Erythroblast (primary cell): ENCODE measurements at regions not wholly inside any gene's neighbourhood (a gene's known extent, or its start where the extent isn't known, plus 50 kb on each side); places are given as distances from the start of the nearest gene placed in this dataset.
"Not testable (repeated sequence)": the region's sequence is repeated elsewhere in the genome, so short reads cannot be mapped to it uniquely, and the experiment has no call there.

ENCODE experiments used
- DNase-seq, 2 experiments: peaks; one replicate each; lab custom pipeline; 2025; lab: John Stamatoyannopoulos, UW
- GATA1 ChIP-seq: IDR thresholded peaks from 2 replicates; pipeline ENCODE4 v1.6.1; 2011; ENCODE audit warnings: low read depth, mild to moderate bottlenecking, control low read depth, low read length, moderate library complexity
- POLR2A ChIP-seq: IDR thresholded peaks from 2 replicates; pipeline ENCODE4 v1.6.1; 2011; ENCODE audit warnings: mild to moderate bottlenecking, low read length

DNA sequence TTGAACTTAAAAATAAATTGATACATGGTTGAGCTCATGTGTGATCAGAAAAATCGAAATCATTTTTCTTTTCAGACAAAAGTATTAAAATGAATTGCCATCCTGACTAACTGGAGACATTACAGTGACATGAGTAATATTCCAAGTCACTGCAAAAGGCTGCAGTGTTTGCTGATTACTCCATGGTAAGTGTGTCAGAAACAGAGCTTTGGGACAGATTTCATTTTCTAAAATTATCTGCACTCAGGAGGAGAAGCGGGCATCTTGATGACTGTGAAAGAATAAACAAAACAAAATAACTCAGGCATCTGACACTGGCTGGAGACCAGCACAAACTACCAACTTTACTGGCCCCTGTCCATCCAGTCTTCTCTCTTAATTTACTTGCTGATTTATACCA, 312.3 kb upstream of the PIK3C3 start:
- DNase-seq = no peak
- TF ChIP-seq GATA1 = no peak
- no peak for TF ChIP-seq POLR2A

DNA sequence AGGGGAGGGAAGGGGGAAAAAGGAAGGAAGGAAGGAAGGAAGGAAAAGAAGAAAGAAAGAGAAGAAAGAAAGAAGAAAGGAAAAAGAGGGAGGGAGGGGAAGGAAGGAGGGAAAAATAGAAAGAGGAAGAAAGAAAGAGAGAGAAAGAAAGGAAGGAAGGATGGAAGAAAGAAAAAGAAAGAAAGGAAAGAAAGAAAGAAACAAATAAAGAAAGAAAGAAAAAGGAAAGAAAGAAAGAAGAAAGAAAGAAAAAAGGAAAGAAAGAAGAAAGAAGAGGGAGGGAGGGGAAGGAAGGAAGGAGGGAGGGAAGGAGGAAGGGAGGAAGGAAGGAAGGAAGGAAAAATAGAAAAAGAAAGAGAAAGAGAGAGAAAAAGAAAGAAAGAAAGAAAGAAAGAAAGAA, 315.8 kb upstream of the PIK3C3 start:
- DNase-seq = no peak
- TF ChIP-seq POLR2A = no peak
- TF ChIP-seq GATA1 = no peak

DNA sequence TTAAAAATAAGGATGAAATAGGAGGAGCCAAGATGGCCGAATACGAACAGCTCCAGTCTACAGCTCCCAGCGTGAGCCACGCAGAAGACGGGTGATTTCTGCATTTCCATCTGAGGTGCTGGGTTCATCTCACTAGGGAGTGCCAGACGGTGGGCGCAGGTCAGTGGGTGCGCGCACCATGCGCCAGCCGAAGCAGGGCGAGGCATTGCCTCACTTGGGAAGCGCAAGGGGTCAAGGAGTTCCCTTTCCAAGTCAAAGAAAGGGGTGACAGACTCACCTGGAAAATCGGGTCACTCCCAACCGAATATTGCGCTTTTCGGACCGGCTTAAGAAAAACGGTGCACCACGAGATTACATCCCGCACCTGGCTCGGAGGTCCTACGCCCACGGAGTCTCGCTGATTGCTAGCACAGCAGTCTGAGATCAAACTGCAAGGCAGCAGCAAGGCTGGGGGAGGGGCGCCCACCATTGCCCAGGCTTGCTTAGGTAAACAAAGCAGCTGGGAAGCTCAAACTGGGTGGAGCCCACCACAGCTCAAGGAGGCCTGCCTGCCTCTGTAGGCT, 323.2 kb upstream of the PIK3C3 start:
- not testable (repeated sequence) for DNase-seq

DNA sequence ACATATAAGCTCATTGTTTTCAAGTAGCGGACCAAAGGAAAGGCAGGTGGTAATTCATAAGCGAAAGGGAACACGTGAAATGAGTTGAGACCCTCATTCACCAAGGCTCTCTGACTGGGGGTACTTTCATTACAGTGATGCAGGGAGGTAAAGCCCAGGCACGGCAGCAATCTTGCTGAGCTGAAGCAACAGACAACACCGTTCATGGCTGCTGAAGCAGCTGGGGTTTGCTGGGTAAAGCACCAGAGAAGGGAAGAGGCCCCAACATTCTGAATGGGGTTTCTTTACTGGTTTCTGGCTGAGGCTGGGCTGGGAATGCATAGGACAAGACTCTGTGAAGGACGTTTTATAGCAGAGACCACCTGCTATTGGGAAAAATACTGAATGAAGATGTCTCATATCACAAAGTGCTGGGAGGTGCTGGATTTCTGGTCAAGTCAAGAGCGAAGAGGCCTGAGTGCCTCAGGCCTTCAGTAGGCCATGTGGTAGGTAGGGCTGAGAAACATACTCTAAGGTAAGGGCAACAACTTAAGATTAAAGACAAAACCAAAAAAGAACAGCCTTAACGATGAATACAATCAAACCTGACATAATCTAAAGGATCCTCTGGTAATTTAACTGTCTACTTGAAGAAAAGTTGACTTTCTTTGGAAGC, 324.7 kb upstream of the PIK3C3 start:
- TF ChIP-seq POLR2A (no peak), GATA1 (no peak)
- DNase-seq = no peak

DNA sequence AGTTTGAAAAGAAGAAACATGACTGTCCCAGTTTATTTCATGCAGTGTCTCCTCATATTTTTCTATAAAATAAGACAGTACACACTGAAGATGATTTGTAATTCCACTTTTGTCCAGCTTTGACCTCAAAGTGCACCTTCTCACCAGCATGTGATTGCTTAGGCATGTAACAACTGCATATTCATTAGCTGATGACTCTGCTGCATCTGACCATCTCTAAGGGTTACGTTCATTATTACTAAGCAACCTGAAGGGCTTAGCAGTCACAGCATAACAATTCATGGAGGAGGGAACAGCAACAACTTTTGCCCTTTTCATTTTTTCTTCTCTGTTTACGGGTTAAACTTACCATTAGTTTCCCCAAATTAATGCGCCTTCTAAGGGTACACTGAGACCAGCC, 330.6 kb upstream of the PIK3C3 start:
- DNase-seq = no peak
- TF ChIP-seq GATA1 (no peak), POLR2A (no peak)

DNA sequence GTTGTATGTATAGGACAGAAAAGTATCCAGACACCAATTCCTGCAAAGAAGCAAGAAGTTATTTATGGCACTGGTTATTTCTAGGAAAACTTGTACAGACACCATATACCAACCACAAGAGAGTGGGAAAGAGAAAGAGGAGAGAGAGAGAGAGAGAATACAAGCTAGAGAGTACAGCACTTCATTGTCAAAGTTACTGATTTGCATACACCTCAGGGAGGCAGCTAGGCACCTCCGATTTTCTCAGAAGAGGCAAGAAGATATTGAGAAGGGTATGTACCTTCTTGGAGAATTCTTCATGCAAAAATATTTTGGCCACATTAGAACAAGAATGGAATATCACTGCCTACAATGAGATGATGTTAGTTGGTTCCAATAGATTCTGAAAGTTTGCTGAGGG, 333.9 kb upstream of the PIK3C3 start:
- TF ChIP-seq POLR2A (no peak), GATA1 (no peak)
- DNase-seq = no peak

DNA sequence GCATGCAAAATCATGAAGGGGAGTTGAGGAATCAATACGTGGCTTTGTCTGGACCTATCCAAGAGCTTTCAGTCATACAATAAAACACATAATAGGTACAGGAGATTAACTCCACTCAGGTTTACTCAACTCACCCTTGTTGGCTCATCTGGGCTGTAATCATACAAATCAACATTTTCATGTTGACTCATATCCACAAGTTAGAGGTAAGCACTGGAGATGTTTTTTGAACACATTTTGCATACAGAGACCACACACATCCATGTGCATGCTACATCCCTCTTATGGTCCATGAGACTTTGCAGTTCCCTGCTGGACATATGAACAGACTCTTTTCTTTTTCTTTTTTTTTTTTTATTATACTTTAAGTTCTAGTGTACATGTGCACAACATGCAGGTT, 336.9 kb upstream of the PIK3C3 start:
- no peak for DNase-seq
- no peak for TF ChIP-seq GATA1

DNA sequence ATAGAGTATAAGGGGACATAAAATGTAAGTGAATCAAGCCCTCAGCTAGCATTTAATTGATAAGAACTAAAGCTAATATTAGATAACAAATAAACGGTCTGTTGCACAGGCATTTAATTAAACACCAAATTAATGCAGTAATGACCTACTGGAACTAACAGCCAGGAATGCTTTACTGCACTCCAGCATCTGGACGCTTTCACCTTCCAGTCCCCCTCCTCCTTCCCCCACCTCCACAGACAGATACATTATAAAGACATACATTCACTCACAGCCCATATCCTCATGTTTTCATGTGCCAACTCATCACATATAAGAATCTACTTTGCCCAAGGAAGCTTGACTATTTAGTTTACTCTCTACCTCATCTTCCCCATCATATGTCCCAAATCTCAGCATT, 337.4 kb upstream of the PIK3C3 start:
- DNase-seq = no peak
- TF ChIP-seq GATA1 = no peak
- TF ChIP-seq POLR2A = no peak

DNA sequence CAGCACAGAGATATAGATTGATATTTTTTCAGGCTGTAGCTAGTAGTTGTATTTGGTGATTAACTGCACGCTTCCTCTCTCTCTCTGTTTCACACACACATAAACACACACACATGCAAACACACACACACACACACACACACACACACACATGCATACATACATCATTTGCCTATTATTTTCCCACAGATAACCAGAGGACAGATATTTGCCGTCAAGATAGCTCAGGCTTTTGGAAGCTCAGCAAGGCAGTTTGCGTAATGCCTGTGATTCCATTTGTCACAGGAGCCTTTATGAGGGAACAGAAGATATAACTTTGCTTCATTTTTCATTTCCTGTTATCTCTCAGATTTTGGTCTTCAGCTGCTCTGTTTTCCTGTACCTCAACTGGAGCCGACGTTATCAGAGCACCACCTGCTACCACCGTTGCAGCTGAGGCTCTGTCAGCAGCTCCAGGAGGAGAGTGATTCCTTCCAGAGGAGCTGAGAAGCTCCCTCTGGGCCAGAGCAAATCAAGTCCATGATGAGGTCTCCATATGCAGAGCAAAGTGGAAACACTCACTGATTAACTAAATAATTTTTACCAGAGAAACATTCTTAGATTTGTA, 341.9 kb upstream of the PIK3C3 start:
- TF ChIP-seq POLR2A = no peak
- no peak for TF ChIP-seq GATA1
- DNase-seq = no peak

DNA sequence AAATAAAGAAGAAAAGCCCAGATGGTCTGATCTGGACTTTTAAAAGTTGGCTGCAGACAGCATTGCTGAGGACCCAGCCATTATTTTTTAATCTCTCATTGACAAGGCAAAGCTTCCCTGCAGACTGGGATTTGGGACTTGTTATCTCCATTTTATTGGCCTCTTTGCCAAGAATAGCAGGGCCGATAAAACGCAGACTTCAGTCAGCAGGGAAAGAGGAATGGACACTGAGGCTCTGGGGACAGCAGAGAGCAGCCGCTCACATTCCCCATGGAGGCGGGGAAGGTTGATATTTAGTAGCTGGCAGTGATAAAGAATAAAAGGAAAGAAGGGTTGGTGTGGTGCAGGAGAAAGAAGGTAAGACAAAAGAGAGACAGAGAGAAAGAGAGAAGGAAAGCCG, 350.1 kb upstream of the PIK3C3 start:
- TF ChIP-seq POLR2A = no peak
- TF ChIP-seq GATA1 = no peak
- DNase-seq = no peak

DNA sequence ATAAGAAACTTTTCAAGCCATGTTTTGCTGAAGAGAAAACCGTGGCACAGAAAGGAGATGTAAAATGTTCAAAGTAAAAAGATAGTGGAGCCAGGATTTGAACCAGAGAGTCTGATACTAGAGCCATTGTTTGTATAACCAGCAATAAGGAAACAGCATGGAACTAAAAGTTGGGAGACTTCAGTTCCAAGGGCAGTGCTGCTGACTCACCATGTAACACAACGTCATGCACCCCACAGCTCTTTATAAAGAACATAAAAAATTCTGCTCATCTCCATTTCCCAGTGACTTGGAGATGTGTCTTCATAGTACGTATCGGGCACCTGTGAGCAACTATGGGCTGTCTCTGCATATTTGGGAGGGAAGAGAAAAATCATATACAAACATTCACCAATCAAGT, 353.0 kb upstream of the PIK3C3 start:
- TF ChIP-seq POLR2A (no peak), GATA1 (no peak)
- no peak for DNase-seq

DNA sequence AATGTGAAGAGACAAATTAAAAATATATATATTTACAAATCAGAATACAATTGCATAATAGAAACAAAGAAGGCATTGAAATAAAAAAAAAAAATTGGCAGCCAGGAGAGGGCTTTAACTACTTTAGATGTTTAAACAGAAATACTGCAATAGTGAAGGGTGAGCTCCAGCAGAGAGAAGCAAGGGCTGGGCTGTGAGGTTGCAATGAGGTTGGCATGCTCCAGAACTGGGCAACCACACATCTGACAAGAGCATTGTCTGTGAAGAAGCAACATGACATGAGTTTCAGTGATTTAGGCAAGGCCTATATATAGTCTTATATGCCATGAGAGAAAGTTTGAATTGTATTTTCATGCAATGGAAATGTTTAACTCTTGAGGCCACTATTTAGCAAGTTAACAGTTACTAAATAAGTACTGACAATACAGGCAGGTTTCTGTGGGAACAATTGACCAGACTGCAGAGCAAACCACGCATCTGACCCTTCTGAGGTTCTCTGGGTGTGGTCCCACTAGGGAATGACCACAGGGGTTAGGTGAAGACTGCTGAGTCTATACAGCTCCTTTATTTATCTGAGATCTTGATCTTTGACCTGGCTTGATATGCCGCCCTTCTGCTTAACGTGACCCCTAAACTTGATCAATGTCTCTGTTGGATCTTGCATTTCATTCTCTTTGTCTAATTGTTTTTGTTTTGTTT, 354.2 kb upstream of the PIK3C3 start:
- TF ChIP-seq GATA1 = no peak
- TF ChIP-seq POLR2A = no peak
- no peak for DNase-seq

DNA sequence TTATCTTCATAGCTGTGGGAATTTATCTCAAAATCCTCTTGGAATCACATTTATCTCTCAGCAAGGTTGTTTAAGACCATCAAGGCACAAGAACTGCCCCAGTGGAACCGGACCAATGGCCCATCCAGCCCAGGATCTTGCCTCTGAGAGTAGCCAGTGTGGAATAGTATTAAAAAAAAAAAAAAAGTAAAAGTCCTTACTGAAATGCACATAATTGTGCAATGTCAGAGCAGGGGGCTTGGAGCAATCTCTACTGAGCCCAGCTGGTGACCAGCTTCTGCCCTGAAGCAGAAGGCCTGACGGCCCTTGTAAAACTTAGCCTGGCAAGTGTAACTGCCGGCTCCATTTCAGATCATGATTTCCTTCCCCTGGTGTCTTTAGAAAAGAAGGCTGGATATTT, 355.6 kb upstream of the PIK3C3 start:
- DNase-seq = no peak
- TF ChIP-seq POLR2A (no peak), GATA1 (no peak)

DNA sequence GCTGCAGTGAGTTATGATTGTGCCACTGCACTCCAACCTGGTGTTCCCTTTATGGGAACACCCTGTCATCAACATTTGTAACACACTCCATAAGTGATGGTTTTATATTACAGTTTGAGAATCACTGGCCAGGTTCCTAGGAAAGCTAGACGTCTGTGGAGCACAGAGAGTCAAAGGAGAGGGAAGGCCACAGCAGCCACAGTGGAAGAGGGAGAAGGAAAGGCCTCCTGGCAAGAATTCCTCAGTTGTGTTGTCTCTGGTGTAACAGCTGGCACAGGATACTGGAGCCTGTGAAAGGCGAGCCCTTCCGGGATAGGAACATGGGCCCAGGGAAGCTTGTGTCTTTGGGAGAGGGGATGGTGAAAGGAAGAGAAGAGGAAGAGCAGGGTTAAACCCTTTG, 360.5 kb upstream of the PIK3C3 start:
- no peak for DNase-seq
- TF ChIP-seq GATA1 = no peak
- TF ChIP-seq POLR2A = no peak

DNA sequence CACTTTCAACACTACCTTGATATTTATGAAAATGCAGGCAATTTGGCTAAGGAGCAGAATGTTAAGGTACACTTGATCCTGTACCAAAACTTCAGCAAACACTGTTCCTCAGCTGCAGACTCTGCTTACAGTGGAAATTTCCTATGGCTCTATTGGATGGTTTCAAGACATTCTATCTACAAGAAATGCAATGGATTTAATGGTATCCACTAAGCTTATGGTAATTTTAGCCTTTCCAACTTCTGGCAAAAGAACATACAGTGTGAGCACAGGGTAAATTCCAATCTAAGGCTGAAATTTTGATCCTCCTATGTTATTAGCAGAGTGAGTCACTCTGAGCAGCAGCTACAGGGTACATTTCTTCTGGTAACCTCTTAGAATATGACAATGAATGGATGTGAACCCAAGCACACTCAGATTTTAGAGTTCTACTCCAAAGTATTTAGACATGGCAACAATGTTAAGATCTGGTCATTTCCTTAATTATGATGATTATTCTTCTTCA, 361.8 kb upstream of the PIK3C3 start:
- no peak for TF ChIP-seq POLR2A
- no peak for TF ChIP-seq GATA1
- DNase-seq = no peak

DNA sequence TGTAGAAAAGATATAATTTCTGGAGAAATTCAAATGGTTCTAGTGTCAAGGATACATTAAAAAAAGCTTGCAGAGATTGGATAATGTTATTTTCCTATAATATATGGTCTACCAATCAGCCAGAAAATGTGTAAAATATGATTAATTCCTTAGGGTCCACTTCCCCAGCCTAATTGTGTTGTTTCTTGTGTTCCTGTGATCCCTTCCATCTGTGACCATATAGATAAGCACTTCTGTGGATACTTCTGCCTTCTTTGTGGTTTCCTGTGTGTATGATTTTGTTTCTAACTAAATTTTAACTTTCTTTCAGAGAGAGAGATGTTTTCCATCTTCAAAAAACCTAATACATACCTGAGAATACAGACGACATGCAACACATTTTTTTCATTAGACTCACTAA, 367.1 kb upstream of the PIK3C3 start:
- TF ChIP-seq GATA1 (no peak), POLR2A (no peak)
- no peak for DNase-seq
